ENCODE measurements at regions not wholly inside any gene's neighbourhood (a gene's known extent, or its start where the extent isn't known, plus 50 kb on each side); places are given as distances from the start of the nearest gene placed in this dataset.

GRCh38 chr6:166729658-166730057 is 102.6 kb upstream of the RPS6KA2 start:
- Histone ChIP-seq H3K9me1 (replicated peaks; ENCODE audit: control insufficient read depth, extremely low read depth, insufficient read depth, low read length) (no peaks in the 10 kb centered on the region), H3K9ac (replicated peaks; ENCODE audit: extremely low read depth, insufficient read depth, low read length) (no peak overlapping the region), H3K4me3 (replicated peaks in 1 of 3; ENCODE audit: insufficient read depth in 1 of 3, low read depth in 1 of 3, low read length in 3 of 3) (no peak overlapping the region), H3K36me3 (ENCODE audit: control insufficient read depth in 2 of 2, extremely low read depth in 1 of 2, insufficient read depth in 2 of 2, low read length in 2 of 2) (no peaks in the 10 kb centered on the region), H2AFZ (ENCODE audit: low read depth, low read length) (no peak overlapping the region), H3K4me1 (ENCODE audit: control insufficient read depth, extremely low read depth, insufficient read depth, low read length) (no peaks in the 10 kb centered on the region), H3K79me2 (ENCODE audit: control insufficient read depth, insufficient read depth, low read length) (no peaks in the 10 kb centered on the region), H3K9me3 (replicated peaks; ENCODE audit: control insufficient read depth, insufficient read depth, low read length) (no peaks in the 10 kb centered on the region), H3K27ac (ENCODE audit: insufficient read depth, low read depth, low read length) (no peak overlapping the region), H4K20me1 (replicated peaks; ENCODE audit: control insufficient read depth, extremely low read depth, insufficient read depth, low read length) (no peaks in the 10 kb centered on the region), H3K4me2 (ENCODE audit: insufficient read depth, low read length) (no peak overlapping the region), H3K27me3 (ENCODE audit: control insufficient read depth in 2 of 2, insufficient read depth in 2 of 2, low read length in 2 of 2) (no peaks in the 10 kb centered on the region)
- ChIA-PET CTCF (no interaction called here), POLR2A (no interaction called here)
- DNase-seq (ENCODE audit: low read depth, low spot score) (no peak), FAIRE-seq (no peak)
- intact Hi-C loops (cut with micrococcal nuclease) = no loop called here
- TF ChIP-seq MAX (IDR thresholded peaks at IDR 0.05; ENCODE audit: insufficient read depth, insufficient read length) (no peak), MYC (IDR thresholded peaks at IDR 0.05; ENCODE audit: low read depth, low read length) (no peak), EZH2 (IDR thresholded peaks at IDR 0.05; ENCODE audit: borderline replicate concordance, low read depth, low read length, severe bottlenecking) (no peak), JUN (IDR thresholded peaks at IDR 0.05; ENCODE audit: borderline replicate concordance, insufficient read depth, insufficient read length, low read depth) (no peak), POLR2A (IDR thresholded peaks at IDR 0.05; ENCODE audit: low read depth, low read length) (no peak), CTCF (IDR thresholded peaks at IDR 0.05; ENCODE audit: extremely low read depth in 1 of 2, insufficient read depth in 1 of 2, low read depth in 1 of 2, low read length in 2 of 2) (no peak), POLR2AphosphoS5 (IDR thresholded peaks at IDR 0.05; ENCODE audit: insufficient read depth, low read depth, low read length) (no peak), GATA2 (IDR thresholded peaks at IDR 0.05; ENCODE audit: insufficient read depth, insufficient read length, low read depth, low read length) (no peak), FOS (IDR thresholded peaks at IDR 0.05; ENCODE audit: borderline replicate concordance, insufficient read depth, low read length) (no peak)
- BruUV-seq (replicated peaks) = no TSS peak
- dilution Hi-C loops (cut with MboI; ENCODE audit: extremely low pct_ligation_motif_present, low sequenced_read_pairs) = no loop called here

Measured in endothelial cell of umbilical vein (primary cell).